ENCODE measurements at regions not wholly inside any gene's neighbourhood (a gene's known extent, or its start where the extent isn't known, plus 50 kb on each side); places are given as distances from the start of the nearest gene placed in this dataset.

DNA sequence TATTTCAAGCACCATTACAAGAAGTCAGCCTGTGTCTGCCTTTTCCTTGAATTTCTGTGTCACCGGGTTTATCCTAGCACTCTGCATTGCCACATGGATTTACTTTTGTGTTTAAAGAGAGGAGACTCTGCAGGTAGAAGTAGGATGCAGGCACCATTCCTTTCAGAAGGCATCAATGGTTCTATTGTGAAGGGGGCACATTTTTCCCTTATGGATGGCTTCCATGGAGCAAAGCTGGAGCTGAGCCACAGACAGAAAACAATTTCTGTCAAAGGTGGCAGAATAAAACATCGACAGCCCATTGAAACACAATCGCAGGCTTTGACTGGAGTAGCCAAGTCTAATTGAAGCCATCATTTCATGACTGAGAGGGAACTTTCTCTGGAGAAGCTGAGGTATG is 288.0 kb upstream of the ANKH start:
- no peaks in the 10 kb centered on the region for H3K79me2 ChIP-seq (ENCODE audit: low read length)
- H3K27ac ChIP-seq (ENCODE audit: low read length), result no peak overlapping the region
- no peak for DNase-seq
- TF ChIP-seq, protein P1, sequence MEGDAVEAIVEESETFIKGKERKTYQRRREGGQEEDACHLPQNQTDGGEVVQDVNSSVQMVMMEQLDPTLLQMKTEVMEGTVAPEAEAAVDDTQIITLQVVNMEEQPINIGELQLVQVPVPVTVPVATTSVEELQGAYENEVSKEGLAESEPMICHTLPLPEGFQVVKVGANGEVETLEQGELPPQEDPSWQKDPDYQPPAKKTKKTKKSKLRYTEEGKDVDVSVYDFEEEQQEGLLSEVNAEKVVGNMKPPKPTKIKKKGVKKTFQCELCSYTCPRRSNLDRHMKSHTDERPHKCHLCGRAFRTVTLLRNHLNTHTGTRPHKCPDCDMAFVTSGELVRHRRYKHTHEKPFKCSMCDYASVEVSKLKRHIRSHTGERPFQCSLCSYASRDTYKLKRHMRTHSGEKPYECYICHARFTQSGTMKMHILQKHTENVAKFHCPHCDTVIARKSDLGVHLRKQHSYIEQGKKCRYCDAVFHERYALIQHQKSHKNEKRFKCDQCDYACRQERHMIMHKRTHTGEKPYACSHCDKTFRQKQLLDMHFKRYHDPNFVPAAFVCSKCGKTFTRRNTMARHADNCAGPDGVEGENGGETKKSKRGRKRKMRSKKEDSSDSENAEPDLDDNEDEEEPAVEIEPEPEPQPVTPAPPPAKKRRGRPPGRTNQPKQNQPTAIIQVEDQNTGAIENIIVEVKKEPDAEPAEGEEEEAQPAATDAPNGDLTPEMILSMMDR (conservative IDR thresholded peaks at IDR 0.05; ENCODE audit: low read depth, low read length), result no peak
- no peak for TF ChIP-seq EZH2phosphoT487 (IDR thresholded peaks at IDR 0.05; ENCODE audit: borderline replicate concordance, low read length)
- no peak for TF ChIP-seq EZH2 (IDR thresholded peaks at IDR 0.05; ENCODE audit: low read length, unreplicated experiment)
- CTCF ChIA-PET, result no interaction called here
- no TSS peak for BruUV-seq (replicated peaks)
- no peaks in the 10 kb centered on the region; the same call in 1 of the 2 replicates for H3K27me3 ChIP-seq (ENCODE audit: low read length)
- H3K9ac ChIP-seq (ENCODE audit: low read length), result no peak overlapping the region
- POLR2A ChIA-PET (ENCODE audit: unreplicated experiment), result no interaction called here
- H3K4me2 ChIP-seq (ENCODE audit: low read length), result no peak overlapping the region
- ATAC-seq, result no peak
- no peak overlapping the region for H3K4me3 ChIP-seq (ENCODE audit: low read length)
- H3F3A ChIP-seq (ENCODE audit: low read length, unreplicated experiment), result no peaks in the 10 kb centered on the region
- no peak overlapping the region for H2AFZ ChIP-seq (ENCODE audit: low read length)
- no peaks in the 10 kb centered on the region for H3K9me2 ChIP-seq (replicated peaks; ENCODE audit: low read length)
- H3K9me3 ChIP-seq (ENCODE audit: low read length), result no peaks in the 10 kb centered on the region
- no peaks in the 10 kb centered on the region for H4K20me1 ChIP-seq (ENCODE audit: low read length)
- no peaks in the 10 kb centered on the region for H3K4me1 ChIP-seq (ENCODE audit: insufficient read depth, low read length)
- intact Hi-C loops (cut with micrococcal nuclease), result no loop called here
- no peaks in the 10 kb centered on the region for H3K36me3 ChIP-seq (ENCODE audit: low read depth, low read length)

DNA sequence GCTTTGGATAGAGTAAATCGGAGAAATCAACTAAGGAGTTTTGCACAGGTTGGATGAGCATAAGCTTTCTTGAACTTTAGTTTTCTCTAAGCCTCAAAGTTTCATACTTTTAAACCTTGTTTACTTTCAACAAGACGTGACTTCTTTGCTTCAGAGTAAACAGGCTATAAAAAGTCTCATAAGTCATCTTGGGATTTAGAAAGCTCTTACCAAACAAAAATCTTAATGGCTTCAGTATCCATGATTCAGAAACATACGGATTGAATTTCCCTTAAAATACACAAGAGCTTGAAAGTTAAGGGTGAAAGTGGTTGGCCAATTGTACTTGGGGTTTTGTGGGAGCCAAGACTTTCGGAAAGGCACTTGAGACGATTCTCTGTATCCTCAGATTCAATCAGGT is 270.9 kb upstream of the ANKH start:
- Histone ChIP-seq H3K9me3 (ENCODE audit: low read length) (no peaks in the 10 kb centered on the region), H3K79me2 (ENCODE audit: low read length) (no peaks in the 10 kb centered on the region), H3K4me3 (ENCODE audit: low read length) (no peak overlapping the region), H3K27ac (ENCODE audit: low read length) (no peak overlapping the region), H3K9me2 (replicated peaks; ENCODE audit: low read length) (no peaks in the 10 kb centered on the region), H3F3A (ENCODE audit: low read length, unreplicated experiment) (no peaks in the 10 kb centered on the region), H3K9ac (ENCODE audit: low read length) (no peak overlapping the region), H3K27me3 (ENCODE audit: low read length) (0 out of 2 replicates have a peak, but pooled peaks cover 3% of the 10 kb centered on the region), H3K36me3 (ENCODE audit: low read depth, low read length) (no peaks in the 10 kb centered on the region), H3K4me2 (ENCODE audit: low read length) (no peak overlapping the region), H3K4me1 (ENCODE audit: insufficient read depth, low read length) (no peaks in the 10 kb centered on the region), H4K20me1 (ENCODE audit: low read length) (no peaks in the 10 kb centered on the region), H2AFZ (ENCODE audit: low read length) (no peak overlapping the region)
- ChIA-PET CTCF (no interaction called here), POLR2A (ENCODE audit: unreplicated experiment) (no interaction called here)
- ATAC-seq (no peak), DNase-seq (no peak)
- TF ChIP-seq, protein P1 (conservative IDR thresholded peaks at IDR 0.05; ENCODE audit: low read depth, low read length), result no peak
- TF ChIP-seq EZH2 (IDR thresholded peaks at IDR 0.05; ENCODE audit: low read length, unreplicated experiment) (no peak), EZH2phosphoT487 (IDR thresholded peaks at IDR 0.05; ENCODE audit: borderline replicate concordance, low read length) (no peak)
- BruUV-seq (replicated peaks), result no TSS peak
- intact Hi-C loops (cut with micrococcal nuclease), result no loop called here

DNA sequence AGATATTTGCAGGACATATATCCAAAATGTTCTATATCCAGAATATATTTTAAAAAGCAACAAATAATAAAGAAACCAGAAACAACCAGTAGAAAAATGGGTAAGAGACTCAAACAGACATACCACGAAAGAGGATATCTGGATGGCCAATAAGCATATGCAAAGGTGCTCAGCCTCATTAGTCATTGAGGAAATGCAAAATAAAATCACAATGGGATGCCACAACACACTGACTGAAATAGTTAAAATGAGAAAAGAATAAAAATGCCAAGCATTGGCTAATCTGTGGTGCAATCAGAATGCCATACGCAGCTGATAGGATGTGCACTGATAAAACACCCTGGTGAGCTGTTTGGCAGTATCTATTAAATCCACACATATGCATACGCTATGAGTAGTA is 265.8 kb upstream of the ANKH start:
- ChIA-PET CTCF (no interaction called here), POLR2A (ENCODE audit: unreplicated experiment) (no interaction called here)
- Histone ChIP-seq H3K27me3 (ENCODE audit: low read length) (no peaks in the 10 kb centered on the region), H4K20me1 (ENCODE audit: low read length) (no peaks in the 10 kb centered on the region), H3K4me2 (ENCODE audit: low read length) (no peak overlapping the region), H3K9ac (ENCODE audit: low read length) (no peak overlapping the region), H3K27ac (ENCODE audit: low read length) (no peak overlapping the region), H3K9me2 (replicated peaks; ENCODE audit: low read length) (no peaks in the 10 kb centered on the region), H3K9me3 (ENCODE audit: low read length) (no peaks in the 10 kb centered on the region), H3F3A (ENCODE audit: low read length, unreplicated experiment) (no peaks in the 10 kb centered on the region), H3K79me2 (ENCODE audit: low read length) (no peaks in the 10 kb centered on the region), H3K36me3 (ENCODE audit: low read depth, low read length) (no peaks in the 10 kb centered on the region), H3K4me3 (ENCODE audit: low read length) (no peak overlapping the region), H2AFZ (ENCODE audit: low read length) (no peak overlapping the region), H3K4me1 (ENCODE audit: insufficient read depth, low read length) (no peaks in the 10 kb centered on the region)
- ATAC-seq (no peak), DNase-seq (no peak)
- TF ChIP-seq EZH2phosphoT487 (IDR thresholded peaks at IDR 0.05; ENCODE audit: borderline replicate concordance, low read length) (no peak), EZH2 (IDR thresholded peaks at IDR 0.05; ENCODE audit: low read length, unreplicated experiment) (no peak)
- intact Hi-C loops (cut with micrococcal nuclease), result no loop called here
- BruUV-seq (replicated peaks), result no TSS peak

Measured in PC-3 (cell line).